ENCODE measurements at regions not wholly inside any gene's neighbourhood (a gene's known extent, or its start where the extent isn't known, plus 50 kb on each side); places are given as distances from the start of the nearest gene placed in this dataset.

GRCh38 chr4:12053966-12054365, 625.3 kb upstream of the HS3ST1 start:
- Histone ChIP-seq H3K27ac (ENCODE audit: low read depth, low read length) (no peak overlapping the region), H3K36me3 (ENCODE audit: control insufficient read depth in 2 of 3, insufficient read depth in 3 of 3, low read length in 3 of 3) (no peaks in the 10 kb centered on the region), H3K4me3 (ENCODE audit: low read length) (no peak overlapping the region), H3K4me1 (ENCODE audit: control insufficient read depth in 2 of 2, insufficient read depth in 2 of 2, low read length in 2 of 2) (no peaks in the 10 kb centered on the region), H3K27me3 (ENCODE audit: control insufficient read depth in 2 of 2, insufficient read depth in 2 of 2, low read length in 2 of 2) (no peaks in the 10 kb centered on the region), H3K9me3 (ENCODE audit: control insufficient read depth in 2 of 3, low read length in 3 of 3) (no peaks in the 10 kb centered on the region)
- H3K27ac Mint-ChIP-seq: no peak overlapping the region
- DNase-seq (no peak), ATAC-seq (no peak)
- H3K36me3 Mint-ChIP-seq: no peaks in the 10 kb centered on the region
- intact Hi-C loops (cut with micrococcal nuclease): no loop called here
- H3K4me3 Mint-ChIP-seq: no peak overlapping the region
- H3K27me3 Mint-ChIP-seq: no peaks in the 10 kb centered on the region
- CTCF ChIA-PET: no interaction called here
- H3K9me3 Mint-ChIP-seq: peaks cover 1 to 38% (median 7%) of the 10 kb centered on the region in 11 donors
- POLR2A ChIA-PET: no interaction called here
- H3K4me1 Mint-ChIP-seq: peaks cover 0 to 2% (median 0%) of the 10 kb centered on the region in 7 donors

GRCh38 chr4:12053556-12053955, 624.9 kb upstream of the HS3ST1 start:
- Mint-ChIP-seq H3K9me3 (peaks cover 1 to 38% (median 7%) of the 10 kb centered on the region in 11 donors), H3K4me3 (no peak overlapping the region), H3K27ac (no peak overlapping the region), H3K27me3 (no peaks in the 10 kb centered on the region), H3K36me3 (no peaks in the 10 kb centered on the region), H3K4me1 (peaks cover 0 to 2% (median 0%) of the 10 kb centered on the region in 7 donors)
- Histone ChIP-seq H3K36me3 (ENCODE audit: control insufficient read depth in 2 of 3, insufficient read depth in 3 of 3, low read length in 3 of 3) (no peaks in the 10 kb centered on the region), H3K27me3 (ENCODE audit: control insufficient read depth in 2 of 2, insufficient read depth in 2 of 2, low read length in 2 of 2) (no peaks in the 10 kb centered on the region), H3K9me3 (ENCODE audit: control insufficient read depth in 2 of 3, low read length in 3 of 3) (no peaks in the 10 kb centered on the region), H3K4me3 (ENCODE audit: low read length) (no peak overlapping the region), H3K4me1 (ENCODE audit: control insufficient read depth in 2 of 2, insufficient read depth in 2 of 2, low read length in 2 of 2) (no peaks in the 10 kb centered on the region), H3K27ac (ENCODE audit: low read depth, low read length) (no peak overlapping the region)
- CTCF ChIA-PET: no interaction called here
- no peak for DNase-seq
- POLR2A ChIA-PET: no interaction called here
- intact Hi-C loops (cut with micrococcal nuclease): no loop called here
- ATAC-seq: no peak

- no peaks in the 10 kb centered on the region for H3K36me3 ChIP-seq (ENCODE audit: control insufficient read depth in 2 of 3, insufficient read depth in 3 of 3, low read length in 3 of 3)
- Mint-ChIP-seq H3K27me3 (no peaks in the 10 kb centered on the region), H3K27ac (no peak overlapping the region), H3K9me3 (peaks cover 0 to 34% (median 5%) of the 10 kb centered on the region in 11 donors), H3K4me1 (peaks cover 0 to 2% (median 0%) of the 10 kb centered on the region in 7 donors), H3K4me3 (no peak overlapping the region), H3K36me3 (no peaks in the 10 kb centered on the region)
- DNase-seq (no peak), ATAC-seq (no peak)
- no peak overlapping the region for H3K27ac ChIP-seq (ENCODE audit: low read depth, low read length)
- H3K4me3 ChIP-seq (ENCODE audit: low read length): no peak overlapping the region
- no peaks in the 10 kb centered on the region for H3K27me3 ChIP-seq (ENCODE audit: control insufficient read depth in 2 of 2, insufficient read depth in 2 of 2, low read length in 2 of 2)
- CTCF ChIA-PET: no interaction called here
- no peaks in the 10 kb centered on the region for H3K4me1 ChIP-seq (ENCODE audit: control insufficient read depth in 2 of 2, insufficient read depth in 2 of 2, low read length in 2 of 2)
- intact Hi-C loops (cut with micrococcal nuclease): no loop called here
- no peaks in the 10 kb centered on the region for H3K9me3 ChIP-seq (ENCODE audit: control insufficient read depth in 2 of 3, low read length in 3 of 3)
- POLR2A ChIA-PET: no interaction called here
These were observed 621.7 kb upstream of the HS3ST1 start for GRCh38 chr4:12050357-12050756.

GRCh38 chr4:12042818-12043217, 614.1 kb upstream of the HS3ST1 start:
- H3K27ac ChIP-seq (ENCODE audit: low read depth, low read length): no peak overlapping the region
- no peak overlapping the region for H3K4me3 Mint-ChIP-seq
- POLR2A ChIA-PET: no interaction called here
- H3K9me3 Mint-ChIP-seq: peaks cover 0 to 35% (median 9%) of the 10 kb centered on the region in 11 donors
- H3K27ac Mint-ChIP-seq: no peak overlapping the region
- H3K4me1 ChIP-seq (ENCODE audit: control insufficient read depth in 2 of 2, insufficient read depth in 2 of 2, low read length in 2 of 2): no peaks in the 10 kb centered on the region
- DNase-seq (no peak), ATAC-seq (no peak)
- intact Hi-C loops (cut with micrococcal nuclease): no loop called here
- no peaks in the 10 kb centered on the region for H3K36me3 ChIP-seq (ENCODE audit: control insufficient read depth in 2 of 3, insufficient read depth in 3 of 3, low read length in 3 of 3)
- CTCF ChIA-PET: no interaction called here
- H3K4me1 Mint-ChIP-seq: no peaks in the 10 kb centered on the region
- H3K4me3 ChIP-seq (ENCODE audit: low read length): no peak overlapping the region
- no peaks in the 10 kb centered on the region for H3K27me3 ChIP-seq (ENCODE audit: control insufficient read depth in 2 of 2, insufficient read depth in 2 of 2, low read length in 2 of 2)
- peaks cover 0 to 7% (median 0%) of the 10 kb centered on the region in 3 experiments for H3K9me3 ChIP-seq (ENCODE audit: control insufficient read depth in 2 of 3, low read length in 3 of 3)
- H3K36me3 Mint-ChIP-seq: peaks cover 0 to 4% (median 0%) of the 10 kb centered on the region in 5 donors
- H3K27me3 Mint-ChIP-seq: no peaks in the 10 kb centered on the region

- intact Hi-C loops (cut with micrococcal nuclease): no loop called here
- Mint-ChIP-seq H3K9me3 (peaks cover 0 to 42% (median 9%) of the 10 kb centered on the region in 11 donors), H3K36me3 (peaks cover 0 to 4% (median 0%) of the 10 kb centered on the region in 5 donors), H3K27ac (no peak overlapping the region), H3K4me3 (no peak overlapping the region), H3K4me1 (no peaks in the 10 kb centered on the region), H3K27me3 (no peaks in the 10 kb centered on the region)
- ChIA-PET POLR2A (no interaction called here), CTCF (no interaction called here)
- no peaks in the 10 kb centered on the region for H3K4me1 ChIP-seq (ENCODE audit: control insufficient read depth in 2 of 2, insufficient read depth in 2 of 2, low read length in 2 of 2)
- H3K36me3 ChIP-seq (ENCODE audit: control insufficient read depth in 2 of 3, insufficient read depth in 3 of 3, low read length in 3 of 3): no peaks in the 10 kb centered on the region
- no peak overlapping the region for H3K27ac ChIP-seq (ENCODE audit: low read depth, low read length)
- DNase-seq (no peak), ATAC-seq (no peak)
- H3K27me3 ChIP-seq (ENCODE audit: control insufficient read depth in 2 of 2, insufficient read depth in 2 of 2, low read length in 2 of 2): no peaks in the 10 kb centered on the region
- H3K4me3 ChIP-seq (ENCODE audit: low read length): no peak overlapping the region
- H3K9me3 ChIP-seq (ENCODE audit: control insufficient read depth in 2 of 3, low read length in 3 of 3): peaks cover 0 to 7% (median 0%) of the 10 kb centered on the region in 3 experiments
These were observed 613.1 kb upstream of the HS3ST1 start for GRCh38 chr4:12041828-12042227.

GRCh38 chr4:12036450-12036849, 607.8 kb upstream of the HS3ST1 start:
- Mint-ChIP-seq H3K4me3 (no peak overlapping the region), H3K4me1 (no peaks in the 10 kb centered on the region), H3K9me3 (peaks cover 3 to 50% (median 12%) of the 10 kb centered on the region in 11 donors), H3K27me3 (peaks cover 0 to 5% (median 0%) of the 10 kb centered on the region in 5 donors), H3K27ac (no peak overlapping the region), H3K36me3 (peaks cover 0 to 4% (median 0%) of the 10 kb centered on the region in 5 donors)
- no peak for DNase-seq
- no peak overlapping the region for H3K27ac ChIP-seq (ENCODE audit: low read depth, low read length)
- H3K4me1 ChIP-seq (ENCODE audit: control insufficient read depth in 2 of 2, insufficient read depth in 2 of 2, low read length in 2 of 2): no peaks in the 10 kb centered on the region
- H3K9me3 ChIP-seq (ENCODE audit: control insufficient read depth in 2 of 3, low read length in 3 of 3): peaks cover 0 to 7% (median 0%) of the 10 kb centered on the region in 3 experiments
- no peak for ATAC-seq
- ChIA-PET CTCF (no interaction called here), POLR2A (no interaction called here)
- H3K27me3 ChIP-seq (ENCODE audit: control insufficient read depth in 2 of 2, insufficient read depth in 2 of 2, low read length in 2 of 2): no peaks in the 10 kb centered on the region
- H3K4me3 ChIP-seq (ENCODE audit: low read length): no peak overlapping the region
- intact Hi-C loops (cut with micrococcal nuclease): no loop called here
- no peaks in the 10 kb centered on the region for H3K36me3 ChIP-seq (ENCODE audit: control insufficient read depth in 2 of 3, insufficient read depth in 3 of 3, low read length in 3 of 3)

GRCh38 chr4:12028258-12028657, 599.6 kb upstream of the HS3ST1 start:
- H3K4me1 Mint-ChIP-seq: no peaks in the 10 kb centered on the region
- CTCF ChIA-PET: no interaction called here
- POLR2A ChIA-PET: no interaction called here
- Histone ChIP-seq H3K27ac (ENCODE audit: low read depth, low read length) (no peak overlapping the region), H3K9me3 (ENCODE audit: control insufficient read depth in 2 of 3, low read length in 3 of 3) (no peaks in the 10 kb centered on the region), H3K27me3 (ENCODE audit: control insufficient read depth in 2 of 2, insufficient read depth in 2 of 2, low read length in 2 of 2) (no peaks in the 10 kb centered on the region), H3K4me3 (ENCODE audit: low read length) (no peak overlapping the region), H3K4me1 (ENCODE audit: control insufficient read depth in 2 of 2, insufficient read depth in 2 of 2, low read length in 2 of 2) (no peaks in the 10 kb centered on the region), H3K36me3 (ENCODE audit: control insufficient read depth in 2 of 3, insufficient read depth in 3 of 3, low read length in 3 of 3) (no peaks in the 10 kb centered on the region)
- H3K27me3 Mint-ChIP-seq: no peaks in the 10 kb centered on the region
- no peak overlapping the region for H3K27ac Mint-ChIP-seq
- ATAC-seq (no peak), DNase-seq (no peak)
- intact Hi-C loops (cut with micrococcal nuclease): no loop called here
- H3K4me3 Mint-ChIP-seq: no peak overlapping the region
- H3K36me3 Mint-ChIP-seq: peaks cover 0 to 4% (median 0%) of the 10 kb centered on the region in 5 donors
- peaks cover 0 to 8% (median 4%) of the 10 kb centered on the region in 11 donors for H3K9me3 Mint-ChIP-seq

Data from naive thymus-derived CD4-positive, alpha-beta T cell (primary cell).